GM18511 (cell line): ENCODE measurements at regions not wholly inside any gene's neighbourhood (a gene's known extent, or its start where the extent isn't known, plus 50 kb on each side); places are given as distances from the start of the nearest gene placed in this dataset.
"Not testable (repeated sequence)": the region's sequence is repeated elsewhere in the genome, so short reads cannot be mapped to it uniquely, and the experiment has no call there.

Experiments used
- ATAC-seq: cut with Tn5 transposase; IDR thresholded peaks from one replicate; pipeline ENCODE4 v1.9.1; 2021; ENCODE audit warnings: mild to moderate bottlenecking, moderate library complexity; ENCODE audit not compliant: unreplicated experiment

DNA sequence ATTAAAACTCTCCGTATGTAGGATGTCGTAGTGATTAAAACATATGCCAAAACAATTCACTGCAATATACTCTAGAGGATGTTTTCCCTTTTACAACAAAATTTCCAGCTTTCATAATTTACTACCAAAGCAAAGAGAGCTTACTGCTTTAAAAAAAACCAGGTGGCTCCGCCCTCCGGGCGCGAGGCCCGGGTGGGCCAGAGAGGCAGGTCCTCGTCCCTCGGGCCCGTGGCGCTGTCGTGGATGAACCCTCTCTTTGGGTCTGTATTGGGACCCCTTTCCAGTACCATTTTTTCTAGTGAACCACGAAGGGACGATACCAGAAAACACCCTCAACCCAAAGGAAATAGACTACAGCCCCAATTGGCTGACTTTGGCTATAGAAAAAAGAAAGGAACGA lies 698.5 kb downstream of the C6orf118 start:
- ATAC-seq: not testable (repeated sequence)

DNA sequence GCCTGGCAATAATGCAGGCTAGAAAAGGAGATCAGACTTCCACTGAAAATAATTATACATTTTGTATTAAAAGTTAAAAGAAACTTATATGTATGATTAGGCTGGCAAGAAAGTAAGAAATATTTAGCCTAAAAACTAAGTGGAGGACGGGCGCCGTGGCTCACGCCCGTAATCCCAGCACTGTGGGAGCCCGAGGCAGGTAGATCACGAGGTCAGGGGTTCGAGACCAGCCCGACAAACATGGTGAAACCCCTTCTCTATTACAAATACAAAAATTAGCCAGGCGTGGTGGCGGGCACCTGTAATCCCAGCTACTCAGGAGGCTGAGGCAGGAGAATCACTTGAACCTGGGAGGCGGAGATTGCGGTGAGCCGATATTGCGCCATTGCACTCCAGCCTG lies 707.0 kb downstream of the C6orf118 start:
- not testable (repeated sequence) for ATAC-seq

DNA sequence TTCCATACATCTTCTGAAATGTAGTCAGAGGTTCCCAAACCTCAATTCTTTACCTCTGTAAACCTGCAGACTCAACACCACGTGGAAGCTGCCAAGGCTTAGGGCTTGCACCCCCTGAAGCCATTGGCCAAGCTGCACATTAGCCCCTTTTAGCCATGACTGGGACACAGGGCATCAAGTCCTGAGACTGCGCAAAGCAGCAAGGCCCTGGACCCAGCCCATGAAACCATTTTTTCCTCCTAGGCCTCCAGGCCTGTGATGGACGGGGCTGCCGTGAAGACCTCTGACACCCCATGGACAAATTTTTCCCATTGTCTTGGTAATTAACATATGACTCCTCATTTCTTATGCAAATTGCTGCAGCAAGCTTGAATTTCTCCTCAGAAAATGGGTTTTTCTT lies 727.8 kb downstream of the C6orf118 start:
- no peak for ATAC-seq

DNA sequence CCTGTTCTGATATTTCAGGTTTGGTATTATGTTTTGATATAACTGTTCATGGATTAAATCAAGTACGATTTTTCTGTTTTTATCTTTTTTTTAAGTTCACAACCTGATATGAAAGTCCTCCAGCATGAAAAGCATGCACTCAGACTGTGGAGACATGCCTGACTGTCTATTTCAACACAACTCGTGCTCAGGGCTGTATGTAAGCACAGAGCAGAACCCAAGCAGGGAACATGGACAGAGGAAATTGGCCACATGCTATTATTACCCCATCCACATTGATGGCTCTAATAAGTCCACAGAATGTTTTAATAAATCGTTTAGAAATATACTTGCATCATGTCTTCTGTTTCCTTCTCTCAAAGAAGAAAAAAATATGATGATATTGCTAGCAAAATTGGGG lies 730.4 kb downstream of the C6orf118 start:
- ATAC-seq: no peak

DNA sequence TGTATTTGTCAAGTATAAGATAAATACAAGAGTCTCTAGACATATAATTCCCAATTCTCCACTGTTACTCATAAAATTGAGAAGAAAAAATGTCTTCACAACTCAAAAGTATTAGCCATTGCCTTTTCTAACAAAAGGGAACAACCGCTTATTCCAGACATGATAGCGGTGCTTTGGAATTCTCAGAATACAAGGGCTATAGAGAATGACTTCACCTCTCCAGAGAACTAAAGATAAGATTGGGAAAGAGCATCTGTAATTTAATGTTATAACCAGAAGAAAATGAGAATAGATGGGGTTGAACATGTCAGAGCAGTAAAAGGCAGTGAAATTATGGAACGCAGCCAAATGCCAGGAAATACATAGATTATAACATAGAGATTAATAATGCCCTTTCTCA lies 730.8 kb downstream of the C6orf118 start:
- ATAC-seq: no peak

DNA sequence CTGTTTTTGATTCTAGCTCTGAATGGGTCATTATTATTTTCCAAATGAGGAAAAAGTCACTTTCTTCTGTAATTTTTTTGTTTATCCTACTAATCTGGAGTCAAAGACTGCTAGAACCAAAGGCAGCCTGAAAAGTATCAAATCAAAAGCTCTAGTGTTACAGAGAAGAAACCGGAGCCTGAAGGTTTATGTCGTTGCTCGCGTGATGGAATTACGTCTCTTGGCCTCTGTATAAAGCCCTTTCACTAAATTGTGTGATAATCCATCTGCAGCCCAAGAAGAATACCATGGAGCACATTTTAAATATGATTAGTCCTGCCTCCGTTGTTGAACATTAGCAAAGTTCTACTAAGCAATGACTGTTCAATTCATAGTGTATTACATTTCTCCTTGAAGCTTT lies 738.6 kb downstream of the C6orf118 start:
- no peak for ATAC-seq

DNA sequence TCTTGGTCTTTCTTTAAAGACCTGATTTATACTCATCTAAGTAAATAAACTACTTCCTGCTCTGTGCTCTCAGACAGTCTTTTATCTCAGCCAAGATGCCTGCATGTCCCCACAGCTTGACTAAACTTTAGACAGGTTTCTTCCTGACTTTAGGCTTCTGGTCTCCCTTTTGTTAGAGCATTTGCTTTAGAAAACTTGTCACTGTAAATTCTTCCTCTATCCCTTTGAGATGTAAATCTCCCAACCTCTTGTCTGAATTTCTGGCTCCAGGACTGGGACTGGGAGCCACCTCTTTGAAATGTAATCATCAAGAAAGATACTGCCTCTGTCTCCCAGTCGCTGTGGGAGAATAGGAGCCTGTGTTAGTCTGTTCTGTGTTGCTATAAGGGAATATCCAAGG lies 739.9 kb downstream of the C6orf118 start:
- no peak for ATAC-seq

DNA sequence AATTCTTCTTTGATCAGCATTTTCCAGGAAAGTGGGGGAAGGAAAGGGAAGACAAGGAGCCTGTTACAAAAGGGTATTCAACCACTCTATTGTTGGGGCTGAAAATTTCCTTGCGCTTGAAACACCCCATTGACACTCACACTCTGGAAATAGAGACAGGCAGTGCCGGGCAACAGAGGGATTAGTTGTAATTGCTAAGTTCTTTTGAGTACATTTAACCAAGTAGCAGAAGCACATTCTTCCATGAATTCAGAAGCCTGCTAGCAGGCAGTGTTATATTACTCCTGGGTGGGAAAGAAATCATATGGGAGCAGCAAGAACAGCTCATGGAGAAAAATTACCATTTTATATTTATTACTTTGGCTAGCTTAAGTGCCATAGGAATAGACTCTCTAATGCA lies 745.5 kb downstream of the C6orf118 start:
- ATAC-seq: no peak

DNA sequence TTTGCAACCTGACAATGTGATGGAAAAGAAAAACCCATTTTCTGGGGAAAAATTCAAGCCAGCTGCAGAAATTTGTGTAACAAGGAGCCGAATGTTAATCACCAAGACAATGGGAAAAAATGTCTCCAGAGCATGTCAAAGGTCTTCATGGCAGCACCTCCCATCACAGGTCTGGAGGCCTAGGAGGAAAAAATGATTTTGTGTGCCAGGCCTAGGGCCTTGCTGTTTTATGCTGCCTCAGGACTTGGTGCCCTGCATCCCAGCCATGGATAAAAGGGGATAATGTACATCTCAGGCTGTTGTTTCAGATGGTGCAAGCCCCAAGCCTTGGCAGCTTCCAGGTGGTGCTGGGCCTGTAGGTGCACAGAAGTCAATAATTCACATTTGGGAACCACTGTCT lies 747.7 kb downstream of the C6orf118 start:
- ATAC-seq: no peak

DNA sequence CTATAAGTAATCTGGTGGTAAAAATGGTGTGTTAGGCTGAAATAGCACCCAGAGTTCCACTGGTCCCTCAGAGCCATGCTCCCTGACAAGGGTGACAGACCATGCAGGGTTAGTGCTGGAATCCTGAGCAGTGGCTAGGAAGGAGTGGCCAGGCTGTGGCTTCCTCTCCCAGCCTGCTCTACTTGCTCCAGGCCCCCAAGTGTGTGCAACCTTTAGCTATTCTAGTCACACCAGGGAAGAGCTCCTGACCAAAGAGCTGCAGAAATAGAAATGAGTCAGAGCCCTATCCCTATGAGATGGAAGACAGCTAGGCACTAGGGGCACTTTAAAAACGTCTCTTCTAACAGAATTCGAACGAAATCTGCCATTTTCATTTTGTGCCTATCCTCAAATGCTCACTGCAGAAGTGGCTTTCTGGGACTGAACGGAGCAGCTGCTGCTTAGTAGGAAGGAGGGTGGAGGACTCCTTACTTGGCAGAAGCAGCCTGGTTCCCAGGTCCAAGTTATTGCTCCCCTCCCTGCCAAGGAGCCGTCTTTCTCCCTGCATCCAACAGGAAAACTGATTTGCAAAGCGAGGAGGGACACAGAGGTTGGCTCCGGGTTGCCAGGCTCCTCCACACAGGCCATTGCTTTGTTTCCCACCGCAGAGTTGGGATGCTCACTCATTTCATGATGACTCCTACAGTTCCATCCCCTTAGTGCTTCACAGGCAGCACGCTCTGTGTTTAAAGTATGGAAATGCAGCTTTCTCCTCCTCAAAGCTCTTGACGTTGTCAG lies 754.5 kb downstream of the C6orf118 start:
- ATAC-seq: no peak

DNA sequence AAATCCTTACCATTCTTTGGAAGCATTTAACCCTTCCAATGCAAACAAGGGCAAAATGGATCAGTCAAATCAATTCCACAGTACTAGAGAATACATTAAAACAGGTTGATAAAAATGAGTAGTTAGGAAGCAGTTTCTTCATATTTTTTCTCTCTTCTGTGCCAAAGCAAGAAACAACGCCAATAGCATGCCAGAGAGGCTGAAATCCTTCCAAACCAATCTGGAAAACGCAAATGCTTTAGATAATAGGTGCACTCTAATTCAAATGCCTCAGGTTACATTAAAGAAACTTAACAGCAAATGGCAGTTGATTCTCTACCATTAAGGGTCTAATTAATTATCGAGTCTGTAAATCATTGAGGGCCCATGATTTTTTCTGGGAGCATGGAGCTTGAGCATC lies 755.2 kb downstream of the C6orf118 start:
- ATAC-seq: no peak

DNA sequence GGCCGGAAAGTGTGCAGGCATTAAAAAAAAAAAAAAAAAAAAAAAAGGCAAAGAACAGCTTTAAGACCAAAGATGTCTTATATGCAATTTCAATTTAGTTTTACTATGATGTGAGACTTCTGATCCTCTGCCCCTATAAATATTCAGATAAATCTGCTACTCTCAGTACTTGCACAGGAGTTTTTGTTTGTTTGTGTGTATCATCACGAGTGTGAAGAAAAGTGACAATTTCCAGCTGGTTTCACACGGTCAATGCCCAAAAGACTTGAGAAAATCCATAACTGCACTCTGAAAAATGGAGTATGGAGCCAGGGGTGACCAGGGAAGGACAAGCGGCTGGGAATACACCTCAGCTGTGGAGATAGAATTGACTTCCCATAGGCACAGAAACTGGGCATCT lies 757.7 kb downstream of the C6orf118 start:
- no peak for ATAC-seq

DNA sequence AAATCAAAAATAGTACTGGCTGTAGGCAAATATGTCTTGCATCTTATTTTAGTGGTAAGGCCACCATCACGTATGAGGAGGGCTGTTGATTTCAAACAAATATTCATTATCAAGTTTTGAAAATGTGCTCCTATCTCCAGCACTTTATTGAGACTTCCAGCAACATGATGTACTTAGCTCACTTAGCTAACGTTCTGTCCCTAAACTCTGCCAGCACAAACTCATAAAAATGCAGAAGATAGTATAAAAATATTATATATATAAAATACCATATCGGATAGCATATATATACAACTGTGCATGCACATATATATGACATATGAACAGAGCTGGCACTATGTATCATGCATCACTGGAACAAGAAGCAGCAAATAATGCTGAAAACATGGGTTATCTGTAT lies 762.3 kb downstream of the C6orf118 start:
- no peak for ATAC-seq

DNA sequence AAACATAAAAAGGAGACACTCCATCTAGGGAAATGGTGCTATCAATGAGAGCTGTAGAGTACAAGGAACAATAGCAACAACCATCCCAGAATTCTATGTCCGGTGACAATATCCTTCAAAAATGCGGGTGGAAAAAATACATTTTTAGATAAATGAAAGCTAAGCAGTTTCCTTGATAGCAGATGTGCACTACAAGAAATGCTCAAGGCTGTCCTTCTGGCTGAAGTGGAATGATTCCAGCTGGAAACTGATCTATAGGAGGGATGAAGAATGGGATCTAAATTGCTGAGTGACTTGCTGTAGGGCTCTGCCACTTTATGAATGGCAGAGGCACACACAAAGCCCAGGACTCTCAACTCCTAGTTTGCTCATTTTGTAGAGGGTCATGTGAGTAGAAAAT lies 763.1 kb downstream of the C6orf118 start:
- no peak for ATAC-seq

DNA sequence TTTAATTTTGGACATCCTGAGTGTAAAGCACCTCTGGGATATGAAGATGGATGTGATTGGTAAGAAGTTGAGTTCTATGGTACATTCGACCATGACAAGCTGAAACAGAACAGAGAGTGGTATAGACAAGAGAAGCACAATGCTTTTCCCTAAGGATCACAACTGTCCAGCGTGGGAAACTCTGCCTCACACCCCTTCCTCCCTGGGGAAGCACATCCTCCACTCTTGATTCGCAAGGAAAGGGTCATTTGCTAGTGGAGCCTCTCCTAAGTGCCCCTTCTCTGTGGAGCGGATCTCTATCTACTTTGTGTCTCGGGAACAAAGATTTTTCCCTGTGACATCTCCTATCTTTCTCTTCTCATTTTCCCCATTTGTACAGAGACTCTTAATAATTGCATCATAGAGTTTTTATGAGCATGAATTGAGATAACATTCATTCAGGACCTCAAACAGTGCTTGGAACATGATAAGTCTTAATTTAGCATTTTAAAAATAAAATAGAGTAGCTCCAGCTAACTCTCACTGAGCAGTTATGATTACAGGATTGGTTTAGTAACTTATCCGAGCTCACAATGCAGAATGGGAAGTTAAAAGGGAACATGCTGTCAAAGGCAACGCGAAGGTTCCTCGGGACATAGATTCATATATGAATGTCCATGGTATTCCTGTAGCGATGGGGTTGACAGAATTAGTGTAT lies 775.2 kb downstream of the C6orf118 start:
- ATAC-seq: no peak

DNA sequence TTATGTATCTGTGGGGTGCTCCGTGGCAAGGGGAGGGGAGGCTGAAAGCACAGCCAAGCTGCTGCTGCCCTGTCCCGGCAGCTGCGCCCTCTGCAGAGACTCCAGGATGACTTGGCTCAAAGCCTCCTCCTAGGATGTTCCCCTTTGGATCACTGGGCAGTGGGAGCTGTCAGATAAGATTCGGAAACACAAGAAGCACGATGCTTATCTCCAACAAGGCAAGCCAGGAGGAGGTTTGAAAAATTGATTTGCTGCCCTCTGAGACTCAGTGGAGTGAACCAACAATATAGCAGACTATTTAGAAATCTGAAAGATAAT lies 776.4 kb downstream of the C6orf118 start:
- ATAC-seq: no peak

DNA sequence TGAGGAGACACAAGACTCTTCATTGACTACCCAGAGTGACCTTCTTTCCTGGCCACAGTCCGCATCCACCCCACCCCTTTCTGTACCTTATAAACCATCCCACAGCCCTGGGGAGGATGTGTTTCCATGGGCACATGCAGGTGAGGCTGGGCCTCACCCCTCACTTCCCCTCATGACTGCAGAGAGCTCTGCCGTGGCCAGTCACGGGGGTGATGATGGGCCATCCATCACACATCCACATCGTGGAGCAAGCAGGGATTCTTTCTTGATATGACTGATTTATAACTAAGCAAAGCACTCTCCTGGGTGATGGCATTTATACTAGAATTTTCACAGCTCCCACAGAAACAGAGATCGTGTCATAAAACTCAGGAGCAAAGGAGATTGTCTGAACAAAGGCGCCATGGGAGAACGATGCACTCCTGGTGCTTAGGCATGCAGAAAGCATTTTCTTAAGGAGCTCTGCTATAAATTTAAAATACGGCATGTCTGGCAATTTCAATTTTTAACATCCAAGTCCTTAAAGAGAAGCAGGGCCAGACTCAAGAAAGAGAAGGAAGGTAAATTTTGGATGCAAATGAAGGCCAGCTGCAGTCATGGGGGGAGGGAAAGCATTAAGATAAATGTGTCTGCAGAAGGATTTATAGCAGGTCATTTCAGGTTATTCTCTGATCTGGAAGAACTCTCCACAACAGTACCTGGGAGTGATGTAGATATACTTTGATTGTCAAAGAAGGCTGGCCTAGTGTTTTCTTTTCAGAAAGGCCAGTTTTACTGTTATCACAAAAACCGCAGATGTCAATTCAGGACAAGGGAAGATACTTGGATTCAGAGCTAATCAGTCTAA lies 777.0 kb downstream of the C6orf118 start:
- ATAC-seq: no peak

DNA sequence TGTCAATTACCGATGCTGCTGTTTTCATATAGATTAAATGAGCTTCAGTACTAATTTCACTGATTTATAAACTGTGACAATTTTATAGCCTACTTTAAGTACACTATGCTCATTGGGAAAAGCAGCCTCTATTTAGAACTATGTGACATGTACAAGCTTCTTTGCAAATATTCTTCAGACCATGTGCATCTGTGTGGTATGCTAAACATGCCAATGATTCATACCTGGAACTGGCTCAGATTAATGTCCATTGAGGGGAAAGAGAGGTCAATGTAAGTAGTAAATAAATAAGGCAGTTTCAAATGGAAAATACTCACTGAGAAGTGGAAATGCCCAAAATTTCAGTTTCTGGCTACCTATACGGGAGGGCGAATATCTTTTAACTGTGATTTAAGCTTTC lies 777.7 kb downstream of the C6orf118 start:
- no peak for ATAC-seq

DNA sequence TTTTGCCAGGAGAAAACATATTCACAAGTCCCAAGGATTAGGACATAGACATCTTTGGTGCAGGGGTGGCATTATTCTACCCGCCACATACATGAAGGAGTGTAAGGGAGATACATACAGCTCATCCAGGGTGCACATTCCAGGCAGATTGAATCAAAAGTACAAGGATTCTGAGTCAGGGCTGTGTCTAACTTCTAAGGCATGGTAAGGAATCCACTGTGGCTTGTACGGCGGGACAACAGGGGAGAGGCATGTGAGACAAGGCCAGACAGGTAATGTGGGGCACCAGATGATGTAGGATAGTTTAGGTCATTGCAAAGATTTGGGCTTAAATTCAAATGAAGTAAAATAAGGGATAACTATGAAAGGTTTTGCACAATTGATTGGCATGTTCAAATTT lies 780.9 kb downstream of the C6orf118 start:
- ATAC-seq: no peak

DNA sequence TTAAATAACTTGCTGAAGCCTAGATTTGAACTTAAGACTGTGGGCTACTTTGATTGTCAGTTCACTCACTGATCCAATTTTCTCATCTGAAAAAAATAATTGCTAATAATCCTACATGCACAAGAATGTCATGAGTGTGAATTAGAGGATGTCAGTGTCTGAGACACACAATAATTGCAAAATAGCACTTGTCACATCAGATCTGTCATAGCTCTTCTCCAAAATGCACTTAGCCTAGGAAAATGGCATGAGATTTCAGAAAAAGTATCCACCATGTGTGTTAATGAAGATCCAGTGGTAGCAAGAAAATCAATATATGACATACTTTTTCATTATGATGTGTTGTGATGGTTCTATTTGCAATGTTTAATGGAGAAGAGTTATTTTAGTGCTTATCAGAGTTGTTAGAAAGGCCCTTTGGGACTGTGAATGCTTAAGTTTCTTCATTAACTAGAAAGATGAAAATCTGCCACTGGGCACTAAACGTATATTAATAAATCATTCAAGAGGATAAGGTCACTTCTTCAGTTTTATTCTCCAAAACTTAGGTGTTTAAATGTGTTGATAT lies 786.2 kb downstream of the C6orf118 start:
- no peak for ATAC-seq

DNA sequence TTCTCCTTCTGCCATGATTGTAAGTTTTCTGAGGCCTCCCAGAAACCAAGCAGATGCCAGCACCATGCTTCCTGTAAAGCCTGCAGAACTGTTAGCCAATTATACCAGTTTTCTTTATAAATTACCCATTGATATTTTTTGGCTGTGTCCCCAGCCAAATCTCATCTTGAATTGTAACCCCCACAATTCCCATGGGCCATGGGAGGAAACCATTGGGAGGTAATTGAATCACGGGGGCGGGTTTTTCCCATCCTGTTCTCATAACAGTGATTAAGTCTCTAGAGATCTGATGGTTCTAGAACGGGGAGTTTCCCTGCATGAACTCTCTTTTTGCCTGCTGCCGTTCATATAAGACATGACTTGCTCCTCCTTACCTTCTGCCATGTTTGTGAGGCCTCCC lies 788.5 kb downstream of the C6orf118 start:
- no peak for ATAC-seq
